Mesenchymal stem cell (in vitro differentiated cells and primary cell): ENCODE measurements at regions not wholly inside any gene's neighbourhood (a gene's known extent, or its start where the extent isn't known, plus 50 kb on each side); places are given as distances from the start of the nearest gene placed in this dataset.

ENCODE experiments used
- DNase-seq: peaks from one replicate; pipeline ENCODE4 v3.0.0-alpha.2; 2013
- H2AFZ ChIP-seq: one replicate; pipeline ENCODE4 v1.6.1; 2013; ENCODE audit warnings: low read depth, mild to moderate bottlenecking, control low read depth, inconsistent platforms, low read length, moderate library complexity
- H2AK5ac ChIP-seq: 2 replicates; pipeline ENCODE4 v1.6.1; 2013; ENCODE audit warnings: low read length, moderate library complexity, mild to moderate bottlenecking, inconsistent platforms; ENCODE audit not compliant: severe bottlenecking
- H2BK120ac ChIP-seq: one replicate; pipeline ENCODE4 v1.6.1; 2013; ENCODE audit warnings: low read depth, mild to moderate bottlenecking, inconsistent platforms, low read length, moderate library complexity
- H2BK12ac ChIP-seq, 2 experiments: one replicate each; pipeline ENCODE4 v1.6.1; 2013; ENCODE audit warnings: inconsistent platforms in 2 of 2, low read length in 2 of 2, mild to moderate bottlenecking in 2 of 2, moderate library complexity in 2 of 2, control low read depth in 1 of 2
- H2BK15ac ChIP-seq: one replicate; pipeline ENCODE4 v1.6.1; 2013; ENCODE audit warnings: mild to moderate bottlenecking, low read depth, inconsistent platforms; ENCODE audit not compliant: poor library complexity, severe bottlenecking
- H2BK5ac ChIP-seq: 2 replicates; pipeline ENCODE4 v1.6.1; 2013; ENCODE audit warnings: low read depth, mild to moderate bottlenecking, low read length, control low read depth, inconsistent platforms; ENCODE audit not compliant: poor library complexity, severe bottlenecking
- H3K14ac ChIP-seq, 2 experiments: one replicate each; pipeline ENCODE4 v1.6.1; 2013; ENCODE audit warnings: inconsistent platforms in 2 of 2, low read length in 2 of 2, control low read depth in 1 of 2, mild to moderate bottlenecking in 1 of 2, moderate library complexity in 1 of 2
- H3K18ac ChIP-seq, 2 experiments: one replicate each; pipeline ENCODE4 v1.6.1; 2013; ENCODE audit warnings: inconsistent platforms in 2 of 2, low read length in 2 of 2, control low read depth in 1 of 2, low read depth in 1 of 2, mild to moderate bottlenecking in 1 of 2
- H3K23ac ChIP-seq, 2 experiments: one replicate each; pipeline ENCODE4 v1.6.1; 2013; ENCODE audit warnings: inconsistent platforms in 2 of 2, low read length in 2 of 2, mild to moderate bottlenecking in 2 of 2, moderate library complexity in 2 of 2, control low read depth in 1 of 2
- H3K27ac ChIP-seq: 2 replicates; pipeline ENCODE4 v1.5.1; 2013; ENCODE audit warnings: mild to moderate bottlenecking, moderate library complexity, low read length, control low read depth, inconsistent platforms; ENCODE audit not compliant: poor library complexity, severe bottlenecking
- H3K27me3 ChIP-seq, 2 experiments: 2 replicates each; pipeline versions ENCODE4 v1.6.1 to v1.7.0; 2013; ENCODE audit warnings: low read length in 2 of 2, mild to moderate bottlenecking in 2 of 2, moderate library complexity in 2 of 2, control low read depth in 1 of 2, inconsistent platforms in 1 of 2; ENCODE audit not compliant: control insufficient read depth in 1 of 2, insufficient read depth in 1 of 2
- H3K36me3 ChIP-seq, 2 experiments: 2 replicates each; pipeline versions ENCODE4 v1.6.1 to v1.7.0; 2013; ENCODE audit warnings: low read length in 2 of 2, control low read depth in 1 of 2, inconsistent platforms in 1 of 2, low read depth in 1 of 2, mild to moderate bottlenecking in 1 of 2; ENCODE audit not compliant: insufficient read depth in 2 of 2, control insufficient read depth in 1 of 2
- H3K4ac ChIP-seq, 2 experiments: one replicate each; pipeline ENCODE4 v1.6.1; 2013; ENCODE audit warnings: inconsistent platforms in 2 of 2, low read length in 2 of 2, mild to moderate bottlenecking in 2 of 2, moderate library complexity in 2 of 2, control low read depth in 1 of 2, low read depth in 1 of 2
- H3K4me1 ChIP-seq: 2 replicates; pipeline ENCODE4 v1.6.1; 2013; ENCODE audit warnings: low read depth, low read length, control low read depth; ENCODE audit not compliant: control insufficient read depth, insufficient read depth
- H3K4me2 ChIP-seq: 2 replicates; pipeline ENCODE4 v1.6.1; 2013; ENCODE audit warnings: low read length, mild to moderate bottlenecking, inconsistent platforms; ENCODE audit not compliant: poor library complexity, severe bottlenecking
- H3K4me3 ChIP-seq, 2 experiments: 2 replicates each; pipeline versions ENCODE4 v1.5.1 to v1.7.0; 2013; ENCODE audit warnings: low read length in 2 of 2, mild to moderate bottlenecking in 2 of 2, control low read depth in 1 of 2, low read depth in 1 of 2; ENCODE audit not compliant: insufficient read depth in 1 of 2
- H3K79me1 ChIP-seq: replicated peaks from 2 replicates; pipeline ENCODE4 v1.6.1; 2013; ENCODE audit warnings: mild to moderate bottlenecking, control low read depth, low read length, inconsistent platforms; ENCODE audit not compliant: poor library complexity, severe bottlenecking
- H3K9ac ChIP-seq: 2 replicates; pipeline ENCODE4 v1.7.0; 2013; ENCODE audit warnings: mild to moderate bottlenecking, low read length, moderate library complexity
- H3K9me3 ChIP-seq: 2 replicates; pipeline ENCODE4 v1.7.0; 2013; ENCODE audit warnings: mild to moderate bottlenecking, low read length; ENCODE audit not compliant: control insufficient read depth
- H4K8ac ChIP-seq: one replicate; pipeline ENCODE4 v1.6.1; 2013; ENCODE audit warnings: inconsistent platforms, mild to moderate bottlenecking, low read length, moderate library complexity
- H4K91ac ChIP-seq: one replicate; pipeline ENCODE4 v1.6.1; 2013; ENCODE audit warnings: mild to moderate bottlenecking, low read length, inconsistent platforms
- WGBS: methylation state at CpG from one replicate; pipeline ENCODE4 v1.1.7; 2013; ENCODE audit warnings: mixed read lengths; 5-methylcytosine and 5-hydroxymethylcytosine counted together

- Histone ChIP-seq H3K9me3 (no peaks in the 10 kb centered on the region), H3K23ac (no peak overlapping the region), H3K36me3 (no peaks in the 10 kb centered on the region), H3K27ac (no peak overlapping the region), H2AK5ac (no peak overlapping the region), H3K18ac (no peak overlapping the region), H2BK5ac (no peak overlapping the region), H3K79me1 (no peaks in the 10 kb centered on the region), H3K14ac (no peak overlapping the region), H4K8ac (no peak overlapping the region), H2BK120ac (no peak overlapping the region), H3K4me3 (no peak overlapping the region), H3K9ac (no peak overlapping the region), H3K4me1 (peaks cover 2% of the 10 kb centered on the region), H3K4me2 (no peak overlapping the region), H3K4ac (no peak overlapping the region), H4K91ac (no peak overlapping the region), H2BK15ac (no peak overlapping the region), H3K27me3 (no peaks in the 10 kb centered on the region), H2AFZ (no peak overlapping the region), H2BK12ac (no peak overlapping the region)
- 88% methylated on average over 1 of the region's 1 CpG for WGBS
- no peak for DNase-seq
These were observed 367.0 kb downstream of the LPIN1 start for GRCh38 chr2:12113412-12113811.

GRCh38 chr2:12114816-12115215, 368.4 kb downstream of the LPIN1 start:
- no peak for DNase-seq
- H2BK15ac ChIP-seq, result no peak overlapping the region
- H2BK120ac ChIP-seq, result no peak overlapping the region
- no peaks in the 10 kb centered on the region for H3K79me1 ChIP-seq
- H3K23ac ChIP-seq, result no peak overlapping the region
- no peak overlapping the region for H3K14ac ChIP-seq
- H3K27ac ChIP-seq, result no peak overlapping the region
- H2AK5ac ChIP-seq, result no peak overlapping the region
- H3K18ac ChIP-seq, result no peak overlapping the region
- 90% methylated on average over 1 of the region's 1 CpG for WGBS
- H2AFZ ChIP-seq, result no peak overlapping the region
- H3K36me3 ChIP-seq, result no peaks in the 10 kb centered on the region
- no peak overlapping the region for H3K4me3 ChIP-seq
- no peak overlapping the region for H3K4ac ChIP-seq
- H3K9ac ChIP-seq, result no peak overlapping the region
- H2BK12ac ChIP-seq, result no peak overlapping the region
- H3K4me1 ChIP-seq, result peaks cover 2% of the 10 kb centered on the region
- H4K91ac ChIP-seq, result no peak overlapping the region
- no peaks in the 10 kb centered on the region for H3K9me3 ChIP-seq
- no peak overlapping the region for H3K4me2 ChIP-seq
- H3K27me3 ChIP-seq, result no peaks in the 10 kb centered on the region
- no peak overlapping the region for H4K8ac ChIP-seq
- no peak overlapping the region for H2BK5ac ChIP-seq

- H3K9ac ChIP-seq, result no peak overlapping the region
- no peaks in the 10 kb centered on the region for H3K9me3 ChIP-seq
- DNase-seq, result no peak
- no peak overlapping the region for H3K14ac ChIP-seq
- no peak overlapping the region for H2BK12ac ChIP-seq
- no peak overlapping the region for H4K8ac ChIP-seq
- 68% methylated on average over 3 of the region's 7 CpGs for WGBS
- H3K4me2 ChIP-seq, result no peak overlapping the region
- H3K4me3 ChIP-seq, result no peak overlapping the region
- H2BK15ac ChIP-seq, result no peak overlapping the region
- H2BK120ac ChIP-seq, result no peak overlapping the region
- no peaks in the 10 kb centered on the region for H3K36me3 ChIP-seq
- H2BK5ac ChIP-seq, result no peak overlapping the region
- no peak overlapping the region for H3K23ac ChIP-seq
- H2AK5ac ChIP-seq, result no peak overlapping the region
- no peak overlapping the region for H3K4ac ChIP-seq
- H3K4me1 ChIP-seq, result peaks cover 3% of the 10 kb centered on the region
- H2AFZ ChIP-seq, result no peak overlapping the region
- H3K27ac ChIP-seq, result no peak overlapping the region
- H4K91ac ChIP-seq, result no peak overlapping the region
- no peak overlapping the region for H3K18ac ChIP-seq
- no peaks in the 10 kb centered on the region for H3K27me3 ChIP-seq
- H3K79me1 ChIP-seq, result no peaks in the 10 kb centered on the region
These were observed 369.9 kb downstream of the LPIN1 start for GRCh38 chr2:12116228-12116750.

GRCh38 chr2:12119841-12120240, 373.4 kb downstream of the LPIN1 start:
- Histone ChIP-seq H3K9ac (no peak overlapping the region), H3K4me3 (no peak overlapping the region), H3K4me2 (no peak overlapping the region), H3K9me3 (no peaks in the 10 kb centered on the region), H2BK15ac (no peak overlapping the region), H3K4me1 (peaks cover 2% of the 10 kb centered on the region), H3K27ac (no peak overlapping the region), H3K18ac (no peak overlapping the region), H2AFZ (no peak overlapping the region), H4K8ac (no peak overlapping the region), H2BK12ac (no peak overlapping the region), H2AK5ac (no peak overlapping the region), H3K79me1 (no peaks in the 10 kb centered on the region), H2BK120ac (no peak overlapping the region), H4K91ac (no peak overlapping the region), H3K14ac (no peak overlapping the region), H2BK5ac (no peak overlapping the region), H3K36me3 (no peaks in the 10 kb centered on the region), H3K27me3 (no peaks in the 10 kb centered on the region), H3K23ac (no peak overlapping the region), H3K4ac (no peak overlapping the region)
- DNase-seq, result peak; percentile 28
